ENCODE measurements at regions not wholly inside any gene's neighbourhood (a gene's known extent, or its start where the extent isn't known, plus 50 kb on each side); places are given as distances from the start of the nearest gene placed in this dataset.

- no peaks in the 10 kb centered on the region for H3K79me2 ChIP-seq (ENCODE audit: low read length)
- no peak overlapping the region for H3K4me2 ChIP-seq (ENCODE audit: low read depth, low read length)
- H3K4me1 ChIP-seq (ENCODE audit: low read length) = no peaks in the 10 kb centered on the region
- no peaks in the 10 kb centered on the region for H3K9me2 ChIP-seq (replicated peaks; ENCODE audit: insufficient read depth, low read length)
- DNase-seq = no peak
- H3K27me3 ChIP-seq (replicated peaks; ENCODE audit: insufficient read depth, low read length) = no peaks in the 10 kb centered on the region
- H3K27ac ChIP-seq (ENCODE audit: low read length) = no peak overlapping the region
- no peaks in the 10 kb centered on the region for H3K9me3 ChIP-seq (replicated peaks; ENCODE audit: insufficient read depth, low read length)
- H3F3A ChIP-seq (ENCODE audit: insufficient read depth, low read length) = no peaks in the 10 kb centered on the region
- no peak overlapping the region for H3K4me3 ChIP-seq (ENCODE audit: low read length)
- TF ChIP-seq EZH2phosphoT487 (IDR thresholded peaks at IDR 0.05; ENCODE audit: low read length) (no peak), EZH2 (optimal IDR thresholded peaks at IDR 0.05; ENCODE audit: low read depth, low read length) (no peak)
- TF ChIP-seq, protein P1, sequence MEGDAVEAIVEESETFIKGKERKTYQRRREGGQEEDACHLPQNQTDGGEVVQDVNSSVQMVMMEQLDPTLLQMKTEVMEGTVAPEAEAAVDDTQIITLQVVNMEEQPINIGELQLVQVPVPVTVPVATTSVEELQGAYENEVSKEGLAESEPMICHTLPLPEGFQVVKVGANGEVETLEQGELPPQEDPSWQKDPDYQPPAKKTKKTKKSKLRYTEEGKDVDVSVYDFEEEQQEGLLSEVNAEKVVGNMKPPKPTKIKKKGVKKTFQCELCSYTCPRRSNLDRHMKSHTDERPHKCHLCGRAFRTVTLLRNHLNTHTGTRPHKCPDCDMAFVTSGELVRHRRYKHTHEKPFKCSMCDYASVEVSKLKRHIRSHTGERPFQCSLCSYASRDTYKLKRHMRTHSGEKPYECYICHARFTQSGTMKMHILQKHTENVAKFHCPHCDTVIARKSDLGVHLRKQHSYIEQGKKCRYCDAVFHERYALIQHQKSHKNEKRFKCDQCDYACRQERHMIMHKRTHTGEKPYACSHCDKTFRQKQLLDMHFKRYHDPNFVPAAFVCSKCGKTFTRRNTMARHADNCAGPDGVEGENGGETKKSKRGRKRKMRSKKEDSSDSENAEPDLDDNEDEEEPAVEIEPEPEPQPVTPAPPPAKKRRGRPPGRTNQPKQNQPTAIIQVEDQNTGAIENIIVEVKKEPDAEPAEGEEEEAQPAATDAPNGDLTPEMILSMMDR (IDR thresholded peaks at IDR 0.05; ENCODE audit: low read length) = no peak
- H2AFZ ChIP-seq (ENCODE audit: low read length) = no peak overlapping the region
- H4K20me1 ChIP-seq (ENCODE audit: insufficient read depth, low read length) = no peaks in the 10 kb centered on the region
- no peaks in the 10 kb centered on the region for H3K36me3 ChIP-seq (replicated peaks; ENCODE audit: insufficient read depth, low read length)
- no peak overlapping the region for H3K9ac ChIP-seq (ENCODE audit: low read length)
These were observed 1512.5 kb downstream of the TECRL start for GRCh38 chr4:62896721-62897120.

- Histone ChIP-seq H3F3A (ENCODE audit: insufficient read depth, low read length) (no peaks in the 10 kb centered on the region), H3K27ac (ENCODE audit: low read length) (no peak overlapping the region), H3K79me2 (ENCODE audit: low read length) (no peaks in the 10 kb centered on the region), H3K9me3 (replicated peaks; ENCODE audit: insufficient read depth, low read length) (no peaks in the 10 kb centered on the region), H3K36me3 (replicated peaks; ENCODE audit: insufficient read depth, low read length) (no peaks in the 10 kb centered on the region), H3K4me1 (ENCODE audit: low read length) (no peaks in the 10 kb centered on the region), H3K4me2 (ENCODE audit: low read depth, low read length) (no peak overlapping the region), H3K9ac (ENCODE audit: low read length) (no peak overlapping the region), H3K4me3 (ENCODE audit: low read length) (no peak overlapping the region), H4K20me1 (ENCODE audit: insufficient read depth, low read length) (no peaks in the 10 kb centered on the region), H3K9me2 (replicated peaks; ENCODE audit: insufficient read depth, low read length) (no peaks in the 10 kb centered on the region), H3K27me3 (replicated peaks; ENCODE audit: insufficient read depth, low read length) (no peaks in the 10 kb centered on the region), H2AFZ (ENCODE audit: low read length) (no peak overlapping the region)
- TF ChIP-seq EZH2 (optimal IDR thresholded peaks at IDR 0.05; ENCODE audit: low read depth, low read length) (no peak), EZH2phosphoT487 (IDR thresholded peaks at IDR 0.05; ENCODE audit: low read length) (no peak)
- TF ChIP-seq, protein P1 (IDR thresholded peaks at IDR 0.05; ENCODE audit: low read length) = no peak
- DNase-seq = no peak
These were observed 1527.3 kb downstream of the TECRL start for GRCh38 chr4:62881901-62882300.

- H3F3A ChIP-seq (ENCODE audit: insufficient read depth, low read length) = no peaks in the 10 kb centered on the region
- no peak overlapping the region for H2AFZ ChIP-seq (ENCODE audit: low read length)
- TF ChIP-seq EZH2 (optimal IDR thresholded peaks at IDR 0.05; ENCODE audit: low read depth, low read length) = no peak
- TF ChIP-seq EZH2phosphoT487 (IDR thresholded peaks at IDR 0.05; ENCODE audit: low read length) = no peak
- TF ChIP-seq, protein P1 (IDR thresholded peaks at IDR 0.05; ENCODE audit: low read length) = no peak
- H3K9ac ChIP-seq (ENCODE audit: low read length) = no peak overlapping the region
- no peaks in the 10 kb centered on the region for H4K20me1 ChIP-seq (ENCODE audit: insufficient read depth, low read length)
- no peaks in the 10 kb centered on the region for H3K9me3 ChIP-seq (replicated peaks; ENCODE audit: insufficient read depth, low read length)
- H3K4me1 ChIP-seq (ENCODE audit: low read length) = no peaks in the 10 kb centered on the region
- no peak overlapping the region for H3K4me3 ChIP-seq (ENCODE audit: low read length)
- H3K27ac ChIP-seq (ENCODE audit: low read length) = no peak overlapping the region
- no peaks in the 10 kb centered on the region for H3K27me3 ChIP-seq (replicated peaks; ENCODE audit: insufficient read depth, low read length)
- H3K9me2 ChIP-seq (replicated peaks; ENCODE audit: insufficient read depth, low read length) = no peaks in the 10 kb centered on the region
- DNase-seq = no peak
- H3K4me2 ChIP-seq (ENCODE audit: low read depth, low read length) = no peak overlapping the region
- no peaks in the 10 kb centered on the region for H3K36me3 ChIP-seq (replicated peaks; ENCODE audit: insufficient read depth, low read length)
- no peaks in the 10 kb centered on the region for H3K79me2 ChIP-seq (ENCODE audit: low read length)
These were observed 1528.0 kb downstream of the TECRL start for GRCh38 chr4:62881210-62881609.
